ENCODE measurements at regions not wholly inside any gene's neighbourhood (a gene's known extent, or its start where the extent isn't known, plus 50 kb on each side); places are given as distances from the start of the nearest gene placed in this dataset.

DNA sequence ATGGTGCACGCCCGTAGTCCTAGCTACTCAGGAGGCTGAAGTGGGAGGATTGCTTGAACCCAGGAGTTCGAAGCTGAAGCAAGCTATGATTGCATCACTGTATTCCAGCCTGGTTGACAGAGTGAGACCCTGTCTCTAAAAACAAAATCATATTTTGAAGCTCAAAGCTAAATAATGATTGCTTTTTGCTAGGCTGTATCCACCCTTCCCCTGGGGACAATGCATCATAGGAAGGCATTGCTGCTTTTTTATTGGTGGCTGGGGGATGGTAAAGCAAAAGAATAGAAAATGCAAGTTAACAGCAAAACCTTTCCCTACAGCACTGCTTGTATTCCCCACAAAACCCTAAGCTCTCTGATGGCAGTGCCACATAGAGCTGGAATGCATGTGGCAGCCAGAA lies 107.5 kb upstream of the WAC start (continued):
- TF ChIP-seq CSDC2 (CRISPR knock-in tag; IDR thresholded peaks at IDR 0.05) (no peak), ISL1 (CRISPR knock-in tag; IDR thresholded peaks at IDR 0.05) (no peak)

DNA sequence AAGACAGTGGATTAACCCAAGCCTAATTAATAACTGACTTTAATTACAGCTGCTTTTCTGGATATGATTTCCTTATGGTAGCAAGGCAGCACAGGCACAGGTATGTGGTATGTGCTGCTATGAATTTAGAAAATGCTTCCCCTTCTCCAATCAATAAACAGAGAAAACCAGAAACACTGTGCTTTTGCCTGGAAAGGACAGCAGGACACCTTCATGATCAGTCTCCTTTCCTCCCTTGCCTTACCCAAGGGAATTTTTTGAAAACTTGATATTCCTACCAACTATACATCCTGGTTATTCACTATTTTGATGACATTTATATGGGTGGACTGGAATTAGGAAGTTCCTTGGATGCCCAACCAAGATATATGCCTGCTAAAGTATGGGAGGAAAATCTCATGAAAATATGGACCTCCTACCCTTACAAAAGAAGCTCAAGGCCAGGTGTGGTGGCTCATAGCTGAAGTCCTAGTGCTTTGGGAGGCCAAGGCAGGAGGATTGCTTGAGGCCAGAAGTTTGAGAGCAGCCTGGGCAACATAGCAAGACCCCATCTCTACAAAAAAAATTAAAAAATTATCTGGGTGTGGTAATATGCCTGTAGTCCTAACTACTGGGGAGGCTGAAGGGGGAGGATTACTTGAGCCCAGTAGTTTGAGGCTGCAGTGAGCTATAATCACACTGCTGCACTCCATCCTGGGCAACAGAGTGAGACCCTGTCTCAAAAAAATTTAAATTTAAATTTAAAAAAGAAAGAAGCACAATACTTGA lies 106.3 kb upstream of the WAC start:
- no peak for TF ChIP-seq RARB (CRISPR knock-in tag; IDR thresholded peaks at IDR 0.05)
- TF ChIP-seq SNAI2 (CRISPR knock-in tag; IDR thresholded peaks at IDR 0.05) = no peak
- TF ChIP-seq, protein P1, sequence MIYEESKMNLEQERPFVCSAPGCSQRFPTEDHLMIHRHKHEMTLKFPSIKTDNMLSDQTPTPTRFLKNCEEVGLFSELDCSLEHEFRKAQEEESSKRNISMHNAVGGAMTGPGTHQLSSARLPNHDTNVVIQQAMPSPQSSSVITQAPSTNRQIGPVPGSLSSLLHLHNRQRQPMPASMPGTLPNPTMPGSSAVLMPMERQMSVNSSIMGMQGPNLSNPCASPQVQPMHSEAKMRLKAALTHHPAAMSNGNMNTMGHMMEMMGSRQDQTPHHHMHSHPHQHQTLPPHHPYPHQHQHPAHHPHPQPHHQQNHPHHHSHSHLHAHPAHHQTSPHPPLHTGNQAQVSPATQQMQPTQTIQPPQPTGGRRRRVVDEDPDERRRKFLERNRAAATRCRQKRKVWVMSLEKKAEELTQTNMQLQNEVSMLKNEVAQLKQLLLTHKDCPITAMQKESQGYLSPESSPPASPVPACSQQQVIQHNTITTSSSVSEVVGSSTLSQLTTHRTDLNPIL (CRISPR knock-in tag; IDR thresholded peaks at IDR 0.05; ENCODE audit: low read depth) = no peak
- TF ChIP-seq, protein P2, sequence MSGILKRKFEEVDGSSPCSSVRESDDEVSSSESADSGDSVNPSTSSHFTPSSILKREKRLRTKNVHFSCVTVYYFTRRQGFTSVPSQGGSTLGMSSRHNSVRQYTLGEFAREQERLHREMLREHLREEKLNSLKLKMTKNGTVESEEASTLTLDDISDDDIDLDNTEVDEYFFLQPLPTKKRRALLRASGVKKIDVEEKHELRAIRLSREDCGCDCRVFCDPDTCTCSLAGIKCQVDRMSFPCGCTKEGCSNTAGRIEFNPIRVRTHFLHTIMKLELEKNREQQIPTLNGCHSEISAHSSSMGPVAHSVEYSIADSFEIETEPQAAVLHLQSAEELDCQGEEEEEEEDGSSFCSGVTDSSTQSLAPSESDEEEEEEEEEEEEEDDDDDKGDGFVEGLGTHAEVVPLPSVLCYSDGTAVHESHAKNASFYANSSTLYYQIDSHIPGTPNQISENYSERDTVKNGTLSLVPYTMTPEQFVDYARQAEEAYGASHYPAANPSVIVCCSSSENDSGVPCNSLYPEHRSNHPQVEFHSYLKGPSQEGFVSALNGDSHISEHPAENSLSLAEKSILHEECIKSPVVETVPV (CRISPR knock-in tag; IDR thresholded peaks at IDR 0.05) = no peak
- no peak for TF ChIP-seq GLIS3 (CRISPR knock-in tag; IDR thresholded peaks at IDR 0.05)
- no peak for TF ChIP-seq ZNF565 (CRISPR knock-in tag; conservative IDR thresholded peaks at IDR 0.05; ENCODE audit: low read depth)
- no peak for TF ChIP-seq OSR1 (CRISPR knock-in tag; IDR thresholded peaks at IDR 0.05)
- TF ChIP-seq CSDC2 (CRISPR knock-in tag; IDR thresholded peaks at IDR 0.05) = no peak
- TF ChIP-seq BACH2 (CRISPR knock-in tag; IDR thresholded peaks at IDR 0.05; ENCODE audit: borderline replicate concordance) = no peak
- TF ChIP-seq ZNF8 (CRISPR knock-in tag; IDR thresholded peaks at IDR 0.05) = no peak
- TF ChIP-seq ESRRG (CRISPR knock-in tag; IDR thresholded peaks at IDR 0.05) = no peak
- TF ChIP-seq ZFP30 (CRISPR knock-in tag; IDR thresholded peaks at IDR 0.05) = no peak
- no peak for TF ChIP-seq PPARA (CRISPR knock-in tag; IDR thresholded peaks at IDR 0.05; ENCODE audit: borderline replicate concordance)
- no peak for TF ChIP-seq ARNTL (CRISPR knock-in tag; IDR thresholded peaks at IDR 0.05; ENCODE audit: borderline replicate concordance, low read depth)

GRCh38 chr10:28427376-28427775 lies 105.5 kb upstream of the WAC start:
- no peak for ATAC-seq
- no peak for TF ChIP-seq OSR1 (CRISPR knock-in tag; IDR thresholded peaks at IDR 0.05)
- TF ChIP-seq SNAI2 (CRISPR knock-in tag; IDR thresholded peaks at IDR 0.05) = no peak
- TF ChIP-seq, protein P3, sequence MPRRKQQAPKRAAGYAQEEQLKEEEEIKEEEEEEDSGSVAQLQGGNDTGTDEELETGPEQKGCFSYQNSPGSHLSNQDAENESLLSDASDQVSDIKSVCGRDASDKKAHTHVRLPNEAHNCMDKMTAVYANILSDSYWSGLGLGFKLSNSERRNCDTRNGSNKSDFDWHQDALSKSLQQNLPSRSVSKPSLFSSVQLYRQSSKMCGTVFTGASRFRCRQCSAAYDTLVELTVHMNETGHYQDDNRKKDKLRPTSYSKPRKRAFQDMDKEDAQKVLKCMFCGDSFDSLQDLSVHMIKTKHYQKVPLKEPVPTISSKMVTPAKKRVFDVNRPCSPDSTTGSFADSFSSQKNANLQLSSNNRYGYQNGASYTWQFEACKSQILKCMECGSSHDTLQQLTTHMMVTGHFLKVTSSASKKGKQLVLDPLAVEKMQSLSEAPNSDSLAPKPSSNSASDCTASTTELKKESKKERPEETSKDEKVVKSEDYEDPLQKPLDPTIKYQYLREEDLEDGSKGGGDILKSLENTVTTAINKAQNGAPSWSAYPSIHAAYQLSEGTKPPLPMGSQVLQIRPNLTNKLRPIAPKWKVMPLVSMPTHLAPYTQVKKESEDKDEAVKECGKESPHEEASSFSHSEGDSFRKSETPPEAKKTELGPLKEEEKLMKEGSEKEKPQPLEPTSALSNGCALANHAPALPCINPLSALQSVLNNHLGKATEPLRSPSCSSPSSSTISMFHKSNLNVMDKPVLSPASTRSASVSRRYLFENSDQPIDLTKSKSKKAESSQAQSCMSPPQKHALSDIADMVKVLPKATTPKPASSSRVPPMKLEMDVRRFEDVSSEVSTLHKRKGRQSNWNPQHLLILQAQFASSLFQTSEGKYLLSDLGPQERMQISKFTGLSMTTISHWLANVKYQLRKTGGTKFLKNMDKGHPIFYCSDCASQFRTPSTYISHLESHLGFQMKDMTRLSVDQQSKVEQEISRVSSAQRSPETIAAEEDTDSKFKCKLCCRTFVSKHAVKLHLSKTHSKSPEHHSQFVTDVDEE (CRISPR knock-in tag; IDR thresholded peaks at IDR 0.05) = no peak
- TF ChIP-seq GLIS3 (CRISPR knock-in tag; IDR thresholded peaks at IDR 0.05) = no peak
- TF ChIP-seq ZNF8 (CRISPR knock-in tag; IDR thresholded peaks at IDR 0.05) = no peak
- TF ChIP-seq, protein P1 (CRISPR knock-in tag; IDR thresholded peaks at IDR 0.05; ENCODE audit: low read depth) = no peak
- no peak for TF ChIP-seq CSDC2 (CRISPR knock-in tag; IDR thresholded peaks at IDR 0.05)
- TF ChIP-seq ARNTL (CRISPR knock-in tag; IDR thresholded peaks at IDR 0.05; ENCODE audit: borderline replicate concordance, low read depth) = no peak
- TF ChIP-seq, protein P4, sequence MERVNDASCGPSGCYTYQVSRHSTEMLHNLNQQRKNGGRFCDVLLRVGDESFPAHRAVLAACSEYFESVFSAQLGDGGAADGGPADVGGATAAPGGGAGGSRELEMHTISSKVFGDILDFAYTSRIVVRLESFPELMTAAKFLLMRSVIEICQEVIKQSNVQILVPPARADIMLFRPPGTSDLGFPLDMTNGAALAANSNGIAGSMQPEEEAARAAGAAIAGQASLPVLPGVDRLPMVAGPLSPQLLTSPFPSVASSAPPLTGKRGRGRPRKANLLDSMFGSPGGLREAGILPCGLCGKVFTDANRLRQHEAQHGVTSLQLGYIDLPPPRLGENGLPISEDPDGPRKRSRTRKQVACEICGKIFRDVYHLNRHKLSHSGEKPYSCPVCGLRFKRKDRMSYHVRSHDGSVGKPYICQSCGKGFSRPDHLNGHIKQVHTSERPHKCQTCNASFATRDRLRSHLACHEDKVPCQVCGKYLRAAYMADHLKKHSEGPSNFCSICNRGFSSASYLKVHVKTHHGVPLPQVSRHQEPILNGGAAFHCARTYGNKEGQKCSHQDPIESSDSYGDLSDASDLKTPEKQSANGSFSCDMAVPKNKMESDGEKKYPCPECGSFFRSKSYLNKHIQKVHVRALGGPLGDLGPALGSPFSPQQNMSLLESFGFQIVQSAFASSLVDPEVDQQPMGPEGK (CRISPR knock-in tag; IDR thresholded peaks at IDR 0.05; ENCODE audit: borderline replicate concordance) = no peak
- no peak for TF ChIP-seq ZC3H10 (CRISPR knock-in tag; IDR thresholded peaks at IDR 0.05)
- TF ChIP-seq, protein P2 (CRISPR knock-in tag; IDR thresholded peaks at IDR 0.05) = no peak
- no peak for TF ChIP-seq POU6F1 (CRISPR knock-in tag; IDR thresholded peaks at IDR 0.05; ENCODE audit: borderline replicate concordance, low read depth)
- TF ChIP-seq BACH2 (CRISPR knock-in tag; IDR thresholded peaks at IDR 0.05; ENCODE audit: borderline replicate concordance) = no peak
- no peak for TF ChIP-seq TCF4 (CRISPR knock-in tag; IDR thresholded peaks at IDR 0.05; ENCODE audit: borderline replicate concordance)
- TF ChIP-seq ZFP3 (CRISPR knock-in tag; IDR thresholded peaks at IDR 0.05) = no peak
- TF ChIP-seq ISL1 (CRISPR knock-in tag; IDR thresholded peaks at IDR 0.05) = no peak
- TF ChIP-seq PPARA (CRISPR knock-in tag; IDR thresholded peaks at IDR 0.05; ENCODE audit: borderline replicate concordance) = no peak
- TF ChIP-seq TOX (CRISPR knock-in tag; IDR thresholded peaks at IDR 0.05; ENCODE audit: borderline replicate concordance) = no peak

More for the DNA sequence above, 106.3 kb upstream of the WAC start:
- ATAC-seq = no peak
